PC-3 (cell line): ENCODE measurements at regions not wholly inside any gene's neighbourhood (a gene's known extent, or its start where the extent isn't known, plus 50 kb on each side); places are given as distances from the start of the nearest gene placed in this dataset.

Experiments
- ATAC-seq: fragments of 200-7000 bp; cut with Tn5 transposase; 2 replicates; pipeline ENCODE4 v1.9.1; 2020; ENCODE audit warnings: mild to moderate bottlenecking, moderate library complexity
- BruUV-seq: library from RNA; stranded (reverse); fragments of 400-500 nt; replicated peaks from 2 replicates; lab custom pipeline; 2021; lab: Mats Ljungman, UMichigan
- CTCF ChIA-PET: fragments of 300-600 bp; sonication (Branson Sonifier 250); formaldehyde crosslinking; loops from one replicate; lab custom pipeline; 2022; ENCODE audit warnings: antibody characterized with exemption; lab: Charles Lee
- POLR2A ChIA-PET: fragments of 300-600 bp; sonication (Branson Sonifier 250); formaldehyde crosslinking; loops from one replicate; lab custom pipeline; 2022; ENCODE audit warnings: antibody characterized with exemption; ENCODE audit not compliant: unreplicated experiment; lab: Charles Lee
- DNase-seq: peaks from one replicate; pipeline ENCODE4 v3.0.0-alpha.2; 2015
- H2AFZ ChIP-seq: fragments of 300-600 bp; sonication (generic); 2 replicates; pipeline ENCODE4 v1.6.0; 2016; ENCODE audit warnings: antibody characterized with exemption, low read length
- H3F3A ChIP-seq: fragments of 300-600 bp; sonication (generic); one replicate; pipeline ENCODE4 v1.6.0; 2017; ENCODE audit warnings: antibody characterized with exemption, low read length, control low read depth, mild to moderate bottlenecking; ENCODE audit not compliant: unreplicated experiment
- H3K27ac ChIP-seq: fragments of 300-600 bp; sonication (generic); 2 replicates; pipeline ENCODE4 v1.5.1; 2016; ENCODE audit warnings: mild to moderate bottlenecking, low read length
- H3K27me3 ChIP-seq: fragments of 300-600 bp; sonication (generic); 2 replicates; pipeline ENCODE4 v1.6.1; 2016; ENCODE audit warnings: low read length, mixed read lengths
- H3K36me3 ChIP-seq: fragments of 300-600 bp; sonication (generic); 2 replicates; pipeline ENCODE4 v1.6.1; 2016; ENCODE audit warnings: low read depth, mixed run types, low read length, mixed read lengths
- H3K4me1 ChIP-seq: fragments of 300-600 bp; sonication (generic); 2 replicates; pipeline ENCODE4 v1.5.1; 2016; ENCODE audit warnings: low read length; ENCODE audit not compliant: insufficient read depth
- H3K4me2 ChIP-seq: fragments of 300-600 bp; sonication (generic); 2 replicates; pipeline ENCODE4 v1.6.0; 2016; ENCODE audit warnings: low read length
- H3K4me3 ChIP-seq: fragments of 300-600 bp; sonication (generic); 2 replicates; pipeline ENCODE4 v1.5.1; 2016; ENCODE audit warnings: mild to moderate bottlenecking, low read length, mixed read lengths
- H3K79me2 ChIP-seq: fragments of 300-600 bp; sonication (generic); 2 replicates; pipeline ENCODE4 v1.6.1; 2017; ENCODE audit warnings: low read length, mixed read lengths
- H3K9ac ChIP-seq: fragments of 300-600 bp; sonication (generic); 2 replicates; pipeline ENCODE4 v1.6.0; 2016; ENCODE audit warnings: mild to moderate bottlenecking, low read length
- H3K9me2 ChIP-seq: fragments of 300-600 bp; sonication (generic); replicated peaks from 2 replicates; pipeline ENCODE4 v1.6.1; 2016; ENCODE audit warnings: mixed run types, low read length, mixed read lengths
- H3K9me3 ChIP-seq: fragments of 300-600 bp; sonication (generic); 2 replicates; pipeline ENCODE4 v1.6.1; 2016; ENCODE audit warnings: low read length, mixed read lengths
- H4K20me1 ChIP-seq: fragments of 300-600 bp; sonication (generic); 2 replicates; pipeline ENCODE4 v1.6.1; 2016; ENCODE audit warnings: low read length, mixed read lengths
- EZH2 ChIP-seq: fragments of 300-600 bp; sonication (generic); IDR thresholded peaks from one replicate; pipeline ENCODE4 v1.6.1; 2017; ENCODE audit warnings: antibody characterized with exemption, mild to moderate bottlenecking, low read length; ENCODE audit not compliant: unreplicated experiment
- EZH2phosphoT487 ChIP-seq: fragments of 300-600 bp; sonication (generic); IDR thresholded peaks from 2 replicates; pipeline ENCODE4 v1.6.1; 2018; ENCODE audit warnings: mild to moderate bottlenecking, antibody characterized with exemption, low read length, borderline replicate concordance
- intact Hi-C: fragments of 100-400 bp; cut with micrococcal nuclease; formaldehyde crosslinking; loops from 2 replicates; pipeline ENCODE4 v1.9.0; 2023

DNA sequence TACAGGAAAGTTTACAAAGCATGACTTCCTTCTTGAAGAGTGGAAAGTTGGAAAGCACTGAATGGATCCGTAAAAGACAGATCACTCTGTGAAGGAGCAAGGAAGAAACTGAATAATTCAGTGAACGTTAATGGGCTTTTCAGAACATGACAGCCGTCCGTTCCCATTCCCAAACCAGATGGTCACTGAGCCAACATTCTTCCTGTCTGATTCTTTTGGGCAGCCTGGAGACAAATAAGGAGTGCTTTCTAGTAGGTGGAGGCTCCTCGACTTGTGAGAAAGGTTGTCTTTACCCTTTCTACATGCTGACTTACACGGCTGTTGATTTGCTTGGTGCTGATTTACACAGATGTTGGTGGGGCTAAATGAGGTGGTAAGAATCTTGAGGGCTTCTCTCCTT, 51.0 kb upstream of the PAPPA start:
- ATAC-seq (no peak), DNase-seq (no peak)
- H3F3A ChIP-seq, result no peaks in the 10 kb centered on the region
- H3K9me3 ChIP-seq, result no peaks in the 10 kb centered on the region
- H4K20me1 ChIP-seq, result no peaks in the 10 kb centered on the region
- H3K27ac ChIP-seq, result no peak overlapping the region
- ChIA-PET POLR2A (no interaction called here), CTCF (no interaction called here)
- H3K4me3 ChIP-seq, result no peak overlapping the region
- H3K9ac ChIP-seq, result no peak overlapping the region
- H3K79me2 ChIP-seq, result no peaks in the 10 kb centered on the region
- TF ChIP-seq EZH2phosphoT487 (no peak), EZH2 (no peak)
- H2AFZ ChIP-seq, result no peak overlapping the region
- H3K4me2 ChIP-seq, result no peak overlapping the region
- peaks cover 26% of the 10 kb centered on the region for H3K4me1 ChIP-seq
- intact Hi-C loops, result no loop called here
- BruUV-seq, result no TSS peak
- H3K9me2 ChIP-seq, result no peaks in the 10 kb centered on the region
- no peaks in the 10 kb centered on the region for H3K27me3 ChIP-seq
- no peaks in the 10 kb centered on the region for H3K36me3 ChIP-seq
